ENCODE measurements at regions not wholly inside any gene's neighbourhood (a gene's known extent, or its start where the extent isn't known, plus 50 kb on each side); places are given as distances from the start of the nearest gene placed in this dataset.

DNA sequence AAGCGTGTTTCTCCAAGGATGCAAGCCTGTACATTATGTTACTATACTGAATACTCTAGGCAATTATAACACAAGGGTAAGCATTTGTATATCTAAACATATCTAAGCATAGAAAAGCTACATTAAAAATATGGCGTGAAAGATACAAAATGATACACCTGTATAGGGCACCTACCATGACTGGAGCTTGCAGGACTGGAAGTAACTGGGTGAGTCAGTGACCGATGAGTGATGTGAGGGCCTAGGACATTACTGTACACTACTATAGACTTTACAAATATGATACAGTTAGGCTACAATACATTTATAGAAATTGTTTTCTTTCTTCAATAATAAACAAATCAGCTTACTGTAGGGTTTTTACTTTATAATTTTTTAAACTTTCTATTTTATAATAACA lies 1127.2 kb upstream of the LRRN3 start:
- no peak for TF ChIP-seq ZNF274 (IDR thresholded peaks at IDR 0.05; ENCODE audit: low read depth, low read length)
- TF ChIP-seq YY1 (IDR thresholded peaks at IDR 0.05; ENCODE audit: insufficient read depth, insufficient read length): no peak
- TF ChIP-seq SUZ12 (IDR thresholded peaks at IDR 0.05; ENCODE audit: extremely low read depth, insufficient read depth, insufficient read length): no peak
